ENCODE measurements at regions not wholly inside any gene's neighbourhood (a gene's known extent, or its start where the extent isn't known, plus 50 kb on each side); places are given as distances from the start of the nearest gene placed in this dataset.

GRCh38 chr22:49271831-49272230, 555.8 kb downstream of the BRD1 start:
- no peak for DNase-seq (ENCODE audit: low spot score)
- no peak for FAIRE-seq

- FAIRE-seq, result no peak
These were observed 556.3 kb downstream of the BRD1 start for GRCh38 chr22:49271369-49271727.

GRCh38 chr22:49270595-49271368, 556.9 kb downstream of the BRD1 start:
- no peak for DNase-seq (ENCODE audit: low spot score)
- FAIRE-seq, result no peak

More at GRCh38 chr22:49271369-49271727, 556.3 kb downstream of the BRD1 start:
- no peak for DNase-seq (ENCODE audit: low spot score)

DNA sequence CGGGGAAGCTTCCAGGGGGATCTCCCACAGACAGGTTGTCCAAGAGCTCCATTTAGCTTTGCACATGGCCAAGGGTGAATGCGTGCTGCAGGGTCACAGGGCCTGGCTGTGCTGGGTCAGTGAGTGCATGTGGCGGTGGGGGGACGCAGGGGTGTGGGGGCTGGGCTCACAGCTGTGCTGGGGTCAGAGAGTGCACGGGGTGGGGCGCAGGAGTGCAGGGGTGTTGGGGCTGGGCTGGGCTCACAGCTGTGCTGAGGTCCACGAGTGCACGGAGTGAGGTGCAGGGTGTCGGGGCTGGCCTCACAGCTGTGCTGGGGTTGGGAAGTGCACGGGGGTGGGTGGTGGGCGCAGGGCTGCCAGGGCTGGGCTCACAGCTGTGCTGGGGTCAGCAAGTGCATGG, 557.7 kb downstream of the BRD1 start:
- FAIRE-seq (no peak), DNase-seq (ENCODE audit: low spot score) (no peak)

DNA sequence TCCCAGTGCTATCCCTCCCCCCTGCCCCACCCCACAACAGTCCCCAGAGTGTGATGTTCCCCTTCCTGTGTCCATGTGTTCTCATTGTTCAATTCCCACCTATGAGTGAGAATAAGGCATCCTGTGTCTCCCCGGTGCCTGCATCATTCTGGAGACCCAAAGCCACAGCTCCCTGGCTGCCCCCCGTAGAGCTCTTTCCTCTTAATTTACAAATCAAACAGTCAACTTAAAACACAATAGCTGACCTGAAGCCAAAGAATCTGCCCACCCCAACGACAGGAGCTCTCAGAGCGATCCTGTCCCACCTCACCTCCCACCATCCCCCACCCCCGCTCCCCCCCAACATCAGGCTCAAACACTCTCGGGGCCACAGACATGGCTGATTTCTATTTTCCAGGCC, 558.3 kb downstream of the BRD1 start:
- no peak for FAIRE-seq
- no peak for DNase-seq (ENCODE audit: low spot score)

- DNase-seq (ENCODE audit: low spot score) (no peak), FAIRE-seq (no peak)
These were observed 558.7 kb downstream of the BRD1 start for GRCh38 chr22:49268924-49269323.

GRCh38 chr22:49267996-49268395, 559.7 kb downstream of the BRD1 start:
- FAIRE-seq (no peak), DNase-seq (ENCODE audit: low spot score) (no peak)

- no peak for FAIRE-seq
- no peak for DNase-seq (ENCODE audit: low spot score)
These were observed 560.8 kb downstream of the BRD1 start for GRCh38 chr22:49266561-49267519.

GRCh38 chr22:49264696-49265095, 563.0 kb downstream of the BRD1 start:
- FAIRE-seq, result no peak
- no peak for DNase-seq (ENCODE audit: low spot score)

- DNase-seq (ENCODE audit: low spot score) (no peak), FAIRE-seq (no peak)
These were observed 564.6 kb downstream of the BRD1 start for GRCh38 chr22:49263101-49263500.

DNA sequence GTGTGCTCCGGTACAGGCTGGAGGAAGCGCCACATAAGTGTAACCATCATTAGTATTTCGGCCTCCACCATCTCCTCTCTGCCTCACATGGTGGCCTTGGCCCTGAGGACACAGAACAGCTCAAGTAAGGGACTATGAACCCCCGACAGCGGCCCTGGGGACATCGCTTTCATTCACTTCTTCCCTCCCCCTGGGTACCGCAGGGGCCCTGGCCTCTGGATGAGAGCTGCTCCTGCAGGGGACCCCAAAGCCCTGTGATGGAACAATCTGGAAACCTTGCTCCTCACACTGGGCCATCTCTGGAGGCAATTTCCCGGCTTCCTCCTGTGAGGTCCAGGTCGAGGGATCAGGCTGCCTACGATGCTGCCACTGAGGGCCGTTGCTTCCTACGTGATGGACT, 565.5 kb downstream of the BRD1 start:
- FAIRE-seq (no peak), DNase-seq (ENCODE audit: low spot score) (no peak)

DNA sequence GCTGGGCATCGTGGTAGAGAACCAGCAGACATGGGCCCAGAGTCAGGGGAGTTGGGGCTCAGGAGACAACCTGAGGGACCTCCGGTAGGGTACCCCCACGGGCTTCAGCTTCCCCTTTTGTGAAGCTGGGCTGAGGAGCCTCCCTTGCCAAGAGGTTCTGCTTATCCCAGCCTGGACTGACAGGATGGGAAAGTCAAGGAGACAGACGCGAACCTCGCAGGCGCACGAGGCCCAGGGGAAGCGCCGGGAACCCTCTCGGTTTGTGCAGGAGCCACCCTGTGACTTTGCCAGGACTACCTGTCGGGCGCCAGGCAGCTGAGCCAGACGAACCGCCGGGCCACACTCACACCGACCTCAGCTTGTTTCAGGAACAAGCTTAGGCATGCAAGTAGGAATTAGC, 566.1 kb downstream of the BRD1 start:
- no peak for DNase-seq (ENCODE audit: low spot score)
- FAIRE-seq, result no peak

DNA sequence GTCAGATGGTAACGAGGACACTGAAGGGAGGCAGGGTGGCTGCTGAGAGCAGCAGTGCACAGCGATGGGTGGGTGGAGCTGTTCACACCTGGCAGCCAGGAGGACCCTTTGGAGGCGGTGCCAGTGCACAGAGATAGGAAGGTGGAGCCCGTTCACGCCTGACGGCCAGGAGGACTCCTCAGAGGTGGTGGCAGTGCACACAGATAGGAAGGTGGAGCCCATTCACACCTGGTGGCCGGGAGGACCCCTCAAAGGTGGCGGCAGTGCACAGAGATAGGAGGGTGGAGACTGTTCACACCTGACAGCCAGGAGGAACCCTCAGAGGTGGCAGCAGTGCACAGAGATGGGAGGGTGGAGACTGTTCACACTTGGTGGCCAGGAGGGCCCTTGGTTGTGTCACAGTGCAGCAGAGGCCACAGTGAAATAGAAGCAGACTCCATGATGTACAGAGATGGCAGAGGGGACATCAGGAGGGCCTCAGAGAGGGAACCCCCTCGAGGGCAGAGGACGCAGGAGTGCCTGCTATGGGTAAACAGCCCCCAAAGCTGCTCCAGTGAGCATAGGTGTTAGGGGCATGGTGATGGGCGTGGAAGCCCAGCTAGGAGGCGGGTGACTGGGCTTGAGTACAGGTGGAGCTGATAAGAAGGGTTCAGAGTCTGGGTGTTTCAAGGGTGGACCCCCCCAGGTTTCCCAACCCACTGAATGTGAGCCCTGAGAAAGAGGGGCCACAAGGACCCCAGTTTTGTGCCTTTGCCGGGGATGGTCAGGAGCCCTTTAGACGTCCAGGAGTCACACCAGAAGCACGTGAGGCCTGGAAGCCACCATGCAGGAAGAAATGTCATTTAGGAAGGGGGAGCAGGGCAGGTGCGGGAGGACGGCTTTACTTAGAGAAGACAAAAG, 566.7 kb downstream of the BRD1 start:
- FAIRE-seq, result no peak
- no peak for DNase-seq (ENCODE audit: low spot score)

DNA sequence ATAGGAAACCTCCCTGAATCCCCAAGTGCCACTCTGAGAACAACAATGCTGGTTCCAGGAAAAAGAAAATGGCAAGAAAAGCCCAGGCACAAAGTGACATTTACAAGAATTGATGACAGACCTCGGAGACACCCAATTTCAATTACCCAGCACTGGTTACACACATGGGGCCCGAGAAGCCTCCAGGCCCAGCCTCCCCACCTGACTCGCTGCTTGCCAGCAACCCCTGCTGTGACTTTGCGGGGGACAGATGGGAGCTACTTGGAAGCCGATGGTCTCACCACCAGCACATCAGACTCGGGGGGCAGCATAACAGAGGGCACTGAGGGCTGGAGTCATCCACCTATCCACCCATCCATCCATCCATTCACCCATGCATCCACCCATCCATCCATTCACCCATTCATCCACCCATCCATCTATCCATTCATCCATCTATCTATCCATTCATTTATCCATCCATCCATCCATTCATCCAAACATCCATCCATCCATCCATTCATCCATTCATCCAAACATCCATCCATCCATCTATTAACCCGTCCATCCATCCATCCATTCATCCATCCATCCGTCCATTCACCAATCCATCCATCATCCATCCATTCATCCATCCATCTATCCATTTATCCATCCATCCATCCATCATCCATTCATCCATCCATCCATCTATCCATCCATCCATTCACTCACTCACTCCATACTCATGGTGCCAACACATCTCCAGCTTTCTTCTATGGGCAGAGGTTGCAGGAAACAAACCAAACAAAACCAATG, 567.6 kb downstream of the BRD1 start:
- no peak for DNase-seq (ENCODE audit: low spot score)
- no peak for FAIRE-seq

DNA sequence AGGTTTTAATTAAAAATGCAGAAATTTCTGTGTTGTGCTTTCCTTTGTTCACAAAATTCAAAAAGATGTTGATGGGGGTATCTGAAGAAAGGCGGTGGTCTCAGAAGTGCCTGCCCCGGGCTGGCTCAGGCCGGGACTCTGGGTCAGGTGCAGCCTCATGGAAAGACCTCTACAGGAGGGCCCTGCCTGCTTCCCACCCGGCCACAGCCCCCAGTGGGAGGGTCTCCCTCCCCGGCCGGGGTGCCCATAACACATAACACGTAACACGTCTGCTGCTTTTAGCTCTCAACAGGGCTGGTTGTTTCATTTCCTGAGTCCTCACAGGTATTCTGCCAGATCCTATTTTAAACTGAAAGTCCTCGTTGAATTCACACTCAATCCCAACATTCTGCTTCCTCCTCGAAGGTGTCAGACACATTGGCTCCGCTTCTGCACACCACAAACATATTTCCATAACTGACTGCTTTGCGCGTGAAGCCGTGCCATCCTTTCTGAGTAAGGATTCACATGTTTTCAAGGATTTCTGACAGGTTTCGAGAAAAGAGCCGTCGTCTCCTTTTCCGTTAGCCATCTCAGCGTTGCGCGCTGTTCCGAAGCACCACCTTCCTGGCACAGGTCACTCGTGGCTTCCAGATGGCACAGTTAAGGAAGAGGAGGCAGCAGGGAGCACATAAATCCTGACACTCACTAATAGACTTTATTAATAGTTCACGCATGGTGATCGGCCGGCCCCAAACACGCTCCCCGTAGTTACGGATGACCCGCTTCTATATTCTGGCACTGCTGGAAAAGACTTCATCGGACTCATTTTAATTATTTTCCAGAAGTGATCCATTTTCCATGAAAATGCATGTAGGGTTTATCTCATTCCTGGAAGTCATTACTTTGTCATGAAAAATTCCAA, 569.3 kb downstream of the BRD1 start:
- no peak for DNase-seq (ENCODE audit: low spot score)
- FAIRE-seq, result no peak

- FAIRE-seq (no peak), DNase-seq (ENCODE audit: low spot score) (no peak)
These were observed 570.1 kb downstream of the BRD1 start for GRCh38 chr22:49257551-49257961.

GRCh38 chr22:49255741-49256318, 571.8 kb downstream of the BRD1 start:
- DNase-seq (ENCODE audit: low spot score) (no peak), FAIRE-seq (no peak)

GRCh38 chr22:49255154-49255553, 572.5 kb downstream of the BRD1 start:
- FAIRE-seq (no peak), DNase-seq (ENCODE audit: low spot score) (no peak)

GRCh38 chr22:49253656-49254055, 574.0 kb downstream of the BRD1 start:
- DNase-seq (ENCODE audit: low spot score) (no peak), FAIRE-seq (no peak)

Measured in RCC 7860 (cell line).